ENCODE measurements at regions not wholly inside any gene's neighbourhood (a gene's known extent, or its start where the extent isn't known, plus 50 kb on each side); places are given as distances from the start of the nearest gene placed in this dataset.

GRCh38 chr10:90614631-90615030, 243.2 kb downstream of the HTR7 start:
- Histone ChIP-seq H3K4me3 (no peak overlapping the region), H3K36me3 (ENCODE audit: insufficient read depth, low read length) (no peaks in the 10 kb centered on the region), H3K27ac (no peak overlapping the region)

GRCh38 chr10:90621577-90621976, 236.3 kb downstream of the HTR7 start:
- H3K27ac ChIP-seq: no peak overlapping the region
- H3K9ac ChIP-seq (ENCODE audit: insufficient read length): no peak overlapping the region
- no peak for DNase-seq (ENCODE audit: low read depth, low spot score)
- H3K36me3 ChIP-seq (ENCODE audit: insufficient read depth, low read length): no peaks in the 10 kb centered on the region
- H3K4me3 ChIP-seq: no peak overlapping the region
- H3K9me3 ChIP-seq (ENCODE audit: low read depth, low read length): no peaks in the 10 kb centered on the region
- no peak for TF ChIP-seq POLR2AphosphoS5 (IDR thresholded peaks at IDR 0.05; ENCODE audit: borderline replicate concordance, low read depth, low read length)
- TF ChIP-seq EZH2 (IDR thresholded peaks at IDR 0.05): no peak
- TF ChIP-seq FOXP2 (optimal IDR thresholded peaks at IDR 0.05; ENCODE audit: control extremely low read depth, extremely low read length, insufficient read depth): no peak

More at GRCh38 chr10:90614631-90615030, 243.2 kb downstream of the HTR7 start:
- DNase-seq (ENCODE audit: low read depth, low spot score): no peak
- Histone ChIP-seq H3K9ac (ENCODE audit: insufficient read length) (no peak overlapping the region), H3K9me3 (ENCODE audit: low read depth, low read length) (no peaks in the 10 kb centered on the region)
- TF ChIP-seq FOXP2 (optimal IDR thresholded peaks at IDR 0.05; ENCODE audit: control extremely low read depth, extremely low read length, insufficient read depth): no peak
- TF ChIP-seq POLR2AphosphoS5 (IDR thresholded peaks at IDR 0.05; ENCODE audit: borderline replicate concordance, low read depth, low read length): no peak
- no peak for TF ChIP-seq EZH2 (IDR thresholded peaks at IDR 0.05)

- no peaks in the 10 kb centered on the region for H3K9me3 ChIP-seq (ENCODE audit: low read depth, low read length)
Observed at GRCh38 chr10:90635111-90635765, 222.6 kb downstream of the HTR7 start.

GRCh38 chr10:90640756-90641155, 217.1 kb downstream of the HTR7 start:
- DNase-seq (ENCODE audit: low read depth, low spot score): no peak
- Histone ChIP-seq H3K36me3 (ENCODE audit: insufficient read depth, low read length) (no peaks in the 10 kb centered on the region), H3K27ac (no peak overlapping the region), H3K9me3 (ENCODE audit: low read depth, low read length) (no peaks in the 10 kb centered on the region), H3K9ac (ENCODE audit: insufficient read length) (no peak overlapping the region), H3K4me3 (no peak overlapping the region)
- TF ChIP-seq POLR2AphosphoS5 (IDR thresholded peaks at IDR 0.05; ENCODE audit: borderline replicate concordance, low read depth, low read length) (no peak), EZH2 (IDR thresholded peaks at IDR 0.05) (no peak), FOXP2 (optimal IDR thresholded peaks at IDR 0.05; ENCODE audit: control extremely low read depth, extremely low read length, insufficient read depth) (no peak)

More at GRCh38 chr10:90635111-90635765, 222.6 kb downstream of the HTR7 start:
- TF ChIP-seq POLR2AphosphoS5 (IDR thresholded peaks at IDR 0.05; ENCODE audit: borderline replicate concordance, low read depth, low read length): no peak
- TF ChIP-seq FOXP2 (optimal IDR thresholded peaks at IDR 0.05; ENCODE audit: control extremely low read depth, extremely low read length, insufficient read depth): no peak
- TF ChIP-seq EZH2 (IDR thresholded peaks at IDR 0.05): no peak
- H3K36me3 ChIP-seq (ENCODE audit: insufficient read depth, low read length): no peaks in the 10 kb centered on the region
- no peak overlapping the region for H3K27ac ChIP-seq
- no peak overlapping the region for H3K9ac ChIP-seq (ENCODE audit: insufficient read length)
- no peak overlapping the region for H3K4me3 ChIP-seq
- no peak for DNase-seq (ENCODE audit: low read depth, low spot score)

- TF ChIP-seq POLR2AphosphoS5 (IDR thresholded peaks at IDR 0.05; ENCODE audit: borderline replicate concordance, low read depth, low read length): no peak
- DNase-seq (ENCODE audit: low read depth, low spot score): no peak
- no peak overlapping the region for H3K27ac ChIP-seq
Observed at GRCh38 chr10:90641731-90642130, 216.1 kb downstream of the HTR7 start.

GRCh38 chr10:90642136-90642535, 215.7 kb downstream of the HTR7 start:
- no peak overlapping the region for H3K4me3 ChIP-seq
- no peaks in the 10 kb centered on the region for H3K36me3 ChIP-seq (ENCODE audit: insufficient read depth, low read length)
- H3K9me3 ChIP-seq (ENCODE audit: low read depth, low read length): no peaks in the 10 kb centered on the region
- H3K27ac ChIP-seq: no peak overlapping the region
- no peak for DNase-seq (ENCODE audit: low read depth, low spot score)
- no peak for TF ChIP-seq FOXP2 (optimal IDR thresholded peaks at IDR 0.05; ENCODE audit: control extremely low read depth, extremely low read length, insufficient read depth)
- no peak for TF ChIP-seq POLR2AphosphoS5 (IDR thresholded peaks at IDR 0.05; ENCODE audit: borderline replicate concordance, low read depth, low read length)
- no peak for TF ChIP-seq EZH2 (IDR thresholded peaks at IDR 0.05)
- no peak overlapping the region for H3K9ac ChIP-seq (ENCODE audit: insufficient read length)

More at GRCh38 chr10:90641731-90642130, 216.1 kb downstream of the HTR7 start:
- H3K9ac ChIP-seq (ENCODE audit: insufficient read length): no peak overlapping the region
- H3K4me3 ChIP-seq: no peak overlapping the region
- no peaks in the 10 kb centered on the region for H3K9me3 ChIP-seq (ENCODE audit: low read depth, low read length)
- no peaks in the 10 kb centered on the region for H3K36me3 ChIP-seq (ENCODE audit: insufficient read depth, low read length)

- no peaks in the 10 kb centered on the region for H3K36me3 ChIP-seq (ENCODE audit: insufficient read depth, low read length)
- TF ChIP-seq POLR2AphosphoS5 (IDR thresholded peaks at IDR 0.05; ENCODE audit: borderline replicate concordance, low read depth, low read length) (no peak), FOXP2 (optimal IDR thresholded peaks at IDR 0.05; ENCODE audit: control extremely low read depth, extremely low read length, insufficient read depth) (no peak), EZH2 (IDR thresholded peaks at IDR 0.05) (no peak)
- H3K4me3 ChIP-seq: no peak overlapping the region
- H3K27ac ChIP-seq: no peak overlapping the region
- DNase-seq (ENCODE audit: low read depth, low spot score): no peak
- no peaks in the 10 kb centered on the region for H3K9me3 ChIP-seq (ENCODE audit: low read depth, low read length)
- no peak overlapping the region for H3K9ac ChIP-seq (ENCODE audit: insufficient read length)
Observed at GRCh38 chr10:90642650-90643049, 215.2 kb downstream of the HTR7 start.

GRCh38 chr10:90644165-90644564, 213.7 kb downstream of the HTR7 start:
- H3K27ac ChIP-seq: no peak overlapping the region

GRCh38 chr10:90650858-90651257, 207.0 kb downstream of the HTR7 start:
- Histone ChIP-seq H3K9me3 (ENCODE audit: low read depth, low read length) (no peaks in the 10 kb centered on the region), H3K27ac (no peak overlapping the region), H3K36me3 (ENCODE audit: insufficient read depth, low read length) (no peaks in the 10 kb centered on the region), H3K9ac (ENCODE audit: insufficient read length) (no peak overlapping the region), H3K4me3 (no peak overlapping the region)
- DNase-seq (ENCODE audit: low read depth, low spot score): no peak
- TF ChIP-seq FOXP2 (optimal IDR thresholded peaks at IDR 0.05; ENCODE audit: control extremely low read depth, extremely low read length, insufficient read depth) (no peak), POLR2AphosphoS5 (IDR thresholded peaks at IDR 0.05; ENCODE audit: borderline replicate concordance, low read depth, low read length) (no peak), EZH2 (IDR thresholded peaks at IDR 0.05) (no peak)

More at GRCh38 chr10:90644165-90644564, 213.7 kb downstream of the HTR7 start:
- Histone ChIP-seq H3K4me3 (no peak overlapping the region), H3K9ac (ENCODE audit: insufficient read length) (no peak overlapping the region), H3K9me3 (ENCODE audit: low read depth, low read length) (no peaks in the 10 kb centered on the region), H3K36me3 (ENCODE audit: insufficient read depth, low read length) (no peaks in the 10 kb centered on the region)
- no peak for TF ChIP-seq FOXP2 (optimal IDR thresholded peaks at IDR 0.05; ENCODE audit: control extremely low read depth, extremely low read length, insufficient read depth)
- no peak for TF ChIP-seq EZH2 (IDR thresholded peaks at IDR 0.05)
- no peak for TF ChIP-seq POLR2AphosphoS5 (IDR thresholded peaks at IDR 0.05; ENCODE audit: borderline replicate concordance, low read depth, low read length)
- no peak for DNase-seq (ENCODE audit: low read depth, low spot score)
